SK-N-SH (cell line): ENCODE measurements at regions not wholly inside any gene's neighbourhood (a gene's known extent, or its start where the extent isn't known, plus 50 kb on each side); places are given as distances from the start of the nearest gene placed in this dataset.

Experiments used
- CTCF ChIA-PET: fragments of 300-600, 350-600 bp; formaldehyde crosslinking; extraction: SDS; loops from one replicate; lab custom pipeline; 2021; lab: Yijun Ruan, JAX
- POLR2A ChIA-PET: fragments of 350-600 bp; sonication (Branson Sonifier 250); formaldehyde crosslinking; extraction: SDS; loops from one replicate; lab custom pipeline; 2020; ENCODE audit warnings: antibody characterized with exemption, inconsistent platforms; lab: Yijun Ruan, JAX
- DNase-seq: peaks from one replicate; pipeline ENCODE4 v3.0.0; 2012
- H2AFZ ChIP-seq: fragments of 200-600 bp; sonication (generic); 2 replicates; pipeline ENCODE4 v1.8.1; 2016; ENCODE audit warnings: antibody characterized with exemption, mild to moderate bottlenecking, low read depth
- H3F3A ChIP-seq: fragments of 200-600 bp; sonication (generic); replicated peaks from 2 replicates; pipeline ENCODE3; 2016; ENCODE audit warnings: antibody characterized with exemption, mild to moderate bottlenecking; ENCODE audit not compliant: insufficient read depth
- H3K27ac ChIP-seq, 2 experiments: fragments of 200-500 bp in 1 of 2; fragments of 200-600 bp in 1 of 2; sonication (Bioruptor generic) in 1 of 2; sonication (generic), shearing (Covaris generic) in 1 of 2; 2 replicates each; pipeline versions ENCODE4 v1.5.1 to v1.6.1; 2014 to 2016; ENCODE audit warnings: low read depth in 2 of 2, inconsistent platforms in 1 of 2, low read length in 1 of 2, mild to moderate bottlenecking in 1 of 2, mixed read lengths in 1 of 2
- H3K27me3 ChIP-seq: fragments of 200-600 bp; sonication (generic), shearing (Covaris generic); 2 replicates; pipeline ENCODE4 v1.6.1; 2016; ENCODE audit warnings: mixed run types; ENCODE audit not compliant: insufficient read depth
- H3K36me3 ChIP-seq, 2 experiments: fragments of 200-500 bp in 1 of 2; fragments of 200-600 bp in 1 of 2; sonication (Bioruptor generic) in 1 of 2; sonication (generic) in 1 of 2; replicated peaks in 1 of 2; 2 replicates each; pipeline versions ENCODE3 to v1.5.1; 2014 to 2016; ENCODE audit warnings: low read length in 1 of 2, mild to moderate bottlenecking in 1 of 2; ENCODE audit not compliant: insufficient read depth in 2 of 2, control insufficient read depth in 1 of 2
- H3K4me1 ChIP-seq, 2 experiments: fragments of 200-500 bp in 1 of 2; fragments of 200-600 bp in 1 of 2; sonication (Bioruptor generic) in 1 of 2; sonication (generic), shearing (Covaris generic) in 1 of 2; 2 replicates each; pipeline versions ENCODE4 v1.5.1 to v1.6.1; 2014 to 2016; ENCODE audit warnings: low read depth in 1 of 2, low read length in 1 of 2, mixed run types in 1 of 2; ENCODE audit not compliant: insufficient read depth in 2 of 2, control insufficient read depth in 1 of 2
- H3K4me2 ChIP-seq: fragments of 200-600 bp; sonication (generic), shearing (Covaris generic); 2 replicates; pipeline ENCODE4 v1.6.1; 2017; ENCODE audit warnings: mixed run types
- H3K4me3 ChIP-seq, 2 experiments: fragments of 200-500 bp in 1 of 2; fragments of 200-600 bp in 1 of 2; sonication (Bioruptor generic) in 1 of 2; sonication (generic), shearing (Covaris generic) in 1 of 2; 2 replicates each; pipeline versions ENCODE4 v1.5.1 to v1.8.1; 2014 to 2016; ENCODE audit warnings: low read depth in 2 of 2, inconsistent platforms in 1 of 2, low read length in 1 of 2, mild to moderate bottlenecking in 1 of 2, mixed read lengths in 1 of 2, moderate library complexity in 1 of 2
- H3K79me2 ChIP-seq: fragments of 200-600 bp; sonication (generic); 2 replicates; pipeline ENCODE4 v1.8.1; 2017; ENCODE audit warnings: mild to moderate bottlenecking; ENCODE audit not compliant: insufficient read depth
- H3K9ac ChIP-seq: fragments of 200-600 bp; sonication (generic); 2 replicates; pipeline ENCODE4 v1.6.1; 2017; ENCODE audit warnings: mixed run types
- H3K9me2 ChIP-seq: fragments of 200-600 bp; sonication (generic); 2 replicates; pipeline ENCODE4 v1.6.1; 2017; ENCODE audit warnings: mixed run types
- H3K9me3 ChIP-seq: fragments of 200-600 bp; sonication (generic); 2 replicates; pipeline ENCODE4 v1.6.1; 2017; ENCODE audit warnings: mixed run types, mild to moderate bottlenecking, moderate library complexity
- H4K20me1 ChIP-seq: fragments of 200-600 bp; sonication (generic); 2 replicates; pipeline ENCODE4 v1.6.1; 2017; ENCODE audit warnings: mild to moderate bottlenecking, mixed run types; ENCODE audit not compliant: insufficient read depth
- CHD2 ChIP-seq: fragments of 150-350 bp; IDR thresholded peaks from 2 replicates; pipeline ENCODE4 v1.6.1; 2018; ENCODE audit warnings: low read length; ENCODE audit not compliant: partially characterized antibody
- CTCF ChIP-seq: fragments of 200-600 bp; sonication (generic); IDR thresholded peaks from 2 replicates; pipeline ENCODE4 v1.6.1; 2017; ENCODE audit warnings: antibody characterized with exemption, mild to moderate bottlenecking, moderate library complexity
- EZH2phosphoT487 ChIP-seq: fragments of 200-600 bp; sonication (generic); IDR thresholded peaks from 2 replicates; pipeline ENCODE4 v1.6.1; 2017; ENCODE audit warnings: low read depth, mixed run types, mild to moderate bottlenecking, antibody characterized with exemption, moderate library complexity, borderline replicate concordance
- FOXJ3 ChIP-seq: sonication (generic); formaldehyde crosslinking; IDR thresholded peaks from 2 replicates; pipeline ENCODE4 v1.5.1; 2020; ENCODE audit warnings: mild to moderate bottlenecking, missing genetic modification reagents
- MAX ChIP-seq: IDR thresholded peaks from 2 replicates; pipeline ENCODE4 v1.4.0; 2012; ENCODE audit warnings: low read depth
- NFIC ChIP-seq: IDR thresholded peaks from 2 replicates; pipeline ENCODE4 v1.4.0; 2012; ENCODE audit warnings: borderline replicate concordance
- NRF1 ChIP-seq: IDR thresholded peaks from 2 replicates; pipeline ENCODE4 v1.6.1; 2012; ENCODE audit warnings: low read depth, mild to moderate bottlenecking, low read length
- PBX3 ChIP-seq: IDR thresholded peaks from 2 replicates; pipeline ENCODE4; 2012
- POLR2AphosphoS5 ChIP-seq: IDR thresholded peaks from 2 replicates; pipeline ENCODE4 v1.6.1; 2012; ENCODE audit warnings: low read depth, low read length
- RFX5 ChIP-seq: IDR thresholded peaks from 2 replicates; pipeline ENCODE4 v1.6.1; 2012; ENCODE audit warnings: mild to moderate bottlenecking, improper control_type of control experiment, low read length
- SMC3 ChIP-seq: IDR thresholded peaks from 2 replicates; pipeline ENCODE4 v1.6.1; 2012; ENCODE audit warnings: low read depth, low read length, improper control_type of control experiment
- TCF12 ChIP-seq: IDR thresholded peaks from 2 replicates; pipeline ENCODE4 v1.4.0; 2012
- YY1 ChIP-seq: IDR thresholded peaks from 2 replicates; pipeline ENCODE4 v1.4.0; 2012; ENCODE audit warnings: low read depth, mild to moderate bottlenecking
- WGBS: methylation state at CpG from one replicate; pipeline ENCODE4 v1.1.6; 2017; ENCODE audit warnings: low lambda C conversion rate; 5-methylcytosine and 5-hydroxymethylcytosine counted together

- no peak for TF ChIP-seq FOXJ3
- TF ChIP-seq EZH2phosphoT487: no peak
- TF ChIP-seq RFX5: no peak
- no peak for TF ChIP-seq PBX3
- Histone ChIP-seq H3K27ac (no peak overlapping the region), H3K9me3 (no peaks in the 10 kb centered on the region), H3F3A (no peaks in the 10 kb centered on the region), H3K36me3 (no peaks in the 10 kb centered on the region), H4K20me1 (no peaks in the 10 kb centered on the region), H3K9me2 (no peaks in the 10 kb centered on the region), H3K4me3 (no peak overlapping the region), H3K4me1 (no peaks in the 10 kb centered on the region; a peak in 1 of 4 replicates), H2AFZ (no peak overlapping the region), H3K4me2 (no peak overlapping the region), H3K79me2 (no peaks in the 10 kb centered on the region), H3K27me3 (no peaks in the 10 kb centered on the region), H3K9ac (no peak overlapping the region)
- no peak for DNase-seq
- WGBS: 28% methylated on average over 1 of the region's 1 CpG
- ChIA-PET POLR2A (no interaction called here), CTCF (no interaction called here)
Measured at GRCh38 chr12:90331821-90332220, 623.2 kb downstream of the CCER1 start.

GRCh38 chr12:90331262-90331661, 622.6 kb upstream of the ATP2B1 start:
- Histone ChIP-seq H3F3A (no peaks in the 10 kb centered on the region), H3K27me3 (no peaks in the 10 kb centered on the region), H3K4me2 (no peak overlapping the region), H3K79me2 (no peaks in the 10 kb centered on the region), H3K9ac (no peak overlapping the region), H4K20me1 (no peaks in the 10 kb centered on the region), H3K9me3 (no peaks in the 10 kb centered on the region), H3K27ac (no peak overlapping the region), H3K36me3 (no peaks in the 10 kb centered on the region), H3K4me1 (no peaks in the 10 kb centered on the region; a peak in 1 of 4 replicates), H3K9me2 (no peaks in the 10 kb centered on the region), H2AFZ (no peak overlapping the region), H3K4me3 (no peak overlapping the region)
- CTCF ChIA-PET: no interaction called here
- no peak for DNase-seq
- POLR2A ChIA-PET: no interaction called here
- TF ChIP-seq FOXJ3 (no peak), TCF12 (no peak), SMC3 (no peak), CHD2 (no peak), RFX5 (no peak), NFIC (no peak), MAX (no peak), YY1 (no peak), NRF1 (no peak), CTCF (no peak), POLR2AphosphoS5 (no peak)
- WGBS: 74% methylated on average over 3 of the region's 3 CpGs
